Gastrocnemius medialis (tissue), 4 donors: ENCODE measurements at regions not wholly inside any gene's neighbourhood (a gene's known extent, or its start where the extent isn't known, plus 50 kb on each side); places are given as distances from the start of the nearest gene placed in this dataset.
"Not testable (repeated sequence)": the region's sequence is repeated elsewhere in the genome, so short reads cannot be mapped to it uniquely, and the experiment has no call there.

Experiments
- CTCF ChIP-seq, 5 experiments: fragments of 450-650 bp in 3 of 5; fragments of 200-600 bp in 2 of 5; sonication (generic) in 2 of 5; IDR thresholded peaks in 4 of 5; conservative IDR thresholded peaks in 1 of 5; 1 replicate in 4 of 5; 2 replicates in 1 of 5; pipeline ENCODE4 v1.5.1; 2016 to 2019; ENCODE audit warnings: antibody characterized with exemption in 5 of 5, mild to moderate bottlenecking in 3 of 5, moderate library complexity in 3 of 5
- POLR2A ChIP-seq, 2 donors: fragments of 450-650 bp; IDR thresholded peaks; one replicate each; pipeline ENCODE4 v1.6.1; 2017; ENCODE audit warnings: antibody characterized with exemption in 2 of 2, mild to moderate bottlenecking in 2 of 2, moderate library complexity in 2 of 2

GRCh38 chr5:176067948-176068347 is 99.8 kb upstream of the THOC3 start:
- not testable (repeated sequence) for TF ChIP-seq CTCF (IDR thresholded peaks at IDR 0.05 in 4 of 5, conservative IDR thresholded peaks at IDR 0.05 in 1 of 5); POLR2A (IDR thresholded peaks at IDR 0.05)
